ENCODE measurements at regions not wholly inside any gene's neighbourhood (a gene's known extent, or its start where the extent isn't known, plus 50 kb on each side); places are given as distances from the start of the nearest gene placed in this dataset.
"Not testable (repeated sequence)": the region's sequence is repeated elsewhere in the genome, so short reads cannot be mapped to it uniquely, and the experiment has no call there.

DNA sequence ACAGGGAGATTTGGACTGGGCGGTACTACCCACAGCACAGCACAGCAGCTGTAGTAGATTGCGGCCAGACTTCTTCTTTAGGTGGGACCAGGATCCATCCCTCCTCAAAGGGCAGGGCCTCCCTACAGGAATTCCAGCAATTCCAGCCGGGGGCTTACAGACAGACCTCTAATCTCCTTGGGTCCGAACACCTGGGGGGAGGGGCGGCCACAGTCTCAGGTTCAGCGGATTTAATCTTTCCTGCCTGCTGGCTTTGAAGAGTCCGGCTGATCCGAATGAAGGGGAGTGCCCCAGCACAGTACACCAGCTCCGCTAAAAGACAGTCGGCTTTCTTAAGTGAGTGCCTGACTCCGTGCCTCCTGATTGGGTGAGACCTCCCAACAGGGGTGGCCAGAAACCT is 1708.5 kb downstream of the BRINP3 start:
- no peaks in the 10 kb centered on the region for H3K27me3 Mint-ChIP-seq
- TF ChIP-seq, protein P1, sequence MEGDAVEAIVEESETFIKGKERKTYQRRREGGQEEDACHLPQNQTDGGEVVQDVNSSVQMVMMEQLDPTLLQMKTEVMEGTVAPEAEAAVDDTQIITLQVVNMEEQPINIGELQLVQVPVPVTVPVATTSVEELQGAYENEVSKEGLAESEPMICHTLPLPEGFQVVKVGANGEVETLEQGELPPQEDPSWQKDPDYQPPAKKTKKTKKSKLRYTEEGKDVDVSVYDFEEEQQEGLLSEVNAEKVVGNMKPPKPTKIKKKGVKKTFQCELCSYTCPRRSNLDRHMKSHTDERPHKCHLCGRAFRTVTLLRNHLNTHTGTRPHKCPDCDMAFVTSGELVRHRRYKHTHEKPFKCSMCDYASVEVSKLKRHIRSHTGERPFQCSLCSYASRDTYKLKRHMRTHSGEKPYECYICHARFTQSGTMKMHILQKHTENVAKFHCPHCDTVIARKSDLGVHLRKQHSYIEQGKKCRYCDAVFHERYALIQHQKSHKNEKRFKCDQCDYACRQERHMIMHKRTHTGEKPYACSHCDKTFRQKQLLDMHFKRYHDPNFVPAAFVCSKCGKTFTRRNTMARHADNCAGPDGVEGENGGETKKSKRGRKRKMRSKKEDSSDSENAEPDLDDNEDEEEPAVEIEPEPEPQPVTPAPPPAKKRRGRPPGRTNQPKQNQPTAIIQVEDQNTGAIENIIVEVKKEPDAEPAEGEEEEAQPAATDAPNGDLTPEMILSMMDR (IDR thresholded peaks at IDR 0.05; ENCODE audit: unreplicated experiment): no peak
- H3K9me3 Mint-ChIP-seq (ENCODE audit: low read depth): peaks cover 31% of the 10 kb centered on the region
- DNase-seq (ENCODE audit: low spot score, unreplicated experiment): no peak
- no peak overlapping the region for H3K27ac Mint-ChIP-seq
- peaks cover 2% of the 10 kb centered on the region for H3K36me3 Mint-ChIP-seq (ENCODE audit: insufficient read depth)
- H3K4me1 Mint-ChIP-seq (ENCODE audit: low read depth): no peaks in the 10 kb centered on the region
- H3K4me3 Mint-ChIP-seq (ENCODE audit: low read depth): no peak overlapping the region

DNA sequence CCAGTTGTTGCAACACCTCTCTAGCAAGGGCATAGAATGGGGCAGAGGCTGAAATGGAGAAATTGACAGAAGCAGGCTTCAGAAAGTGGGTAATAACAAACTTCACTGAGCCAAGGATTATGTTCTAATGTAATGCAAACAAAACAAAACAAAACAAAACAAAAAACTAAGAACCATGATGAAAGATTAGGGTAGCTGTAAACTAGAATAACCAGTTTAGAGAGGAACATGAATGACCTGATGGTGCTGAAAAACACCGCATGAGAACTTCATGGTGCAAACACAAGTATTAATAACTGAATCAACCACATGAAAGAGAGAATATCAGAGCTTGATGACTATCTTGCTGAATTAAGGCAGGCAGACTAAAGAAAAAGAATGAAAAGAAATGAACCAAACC is 1707.7 kb downstream of the BRINP3 start:
- no peak overlapping the region for H3K4me3 Mint-ChIP-seq (ENCODE audit: low read depth)
- H3K9me3 Mint-ChIP-seq (ENCODE audit: low read depth): peaks cover 32% of the 10 kb centered on the region
- H3K27me3 Mint-ChIP-seq: no peaks in the 10 kb centered on the region
- no peak overlapping the region for H3K27ac Mint-ChIP-seq
- H3K36me3 Mint-ChIP-seq (ENCODE audit: insufficient read depth): peaks cover 2% of the 10 kb centered on the region
- TF ChIP-seq, protein P1 (IDR thresholded peaks at IDR 0.05; ENCODE audit: unreplicated experiment): no peak
- H3K4me1 Mint-ChIP-seq (ENCODE audit: low read depth): no peaks in the 10 kb centered on the region
- DNase-seq (ENCODE audit: low spot score, unreplicated experiment): no peak

DNA sequence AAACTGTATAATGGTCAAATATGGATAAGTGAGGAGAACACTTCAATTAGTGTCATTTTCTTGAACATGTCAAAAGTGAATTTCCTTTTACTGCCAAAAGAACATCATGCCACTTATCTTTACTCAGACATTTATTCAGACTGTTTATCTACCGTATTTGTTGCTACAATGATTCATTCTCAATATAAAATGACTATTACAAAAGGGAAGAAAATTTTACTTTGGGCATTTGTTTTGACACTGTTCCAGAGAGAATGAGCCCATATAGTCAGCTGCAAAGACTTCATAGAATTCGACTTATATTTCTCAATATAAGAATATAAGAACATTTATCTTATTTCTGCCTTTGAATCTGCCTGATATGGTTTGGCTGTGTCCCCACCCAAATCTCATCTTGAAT is 1699.1 kb downstream of the BRINP3 start:
- no peaks in the 10 kb centered on the region for H3K4me1 Mint-ChIP-seq (ENCODE audit: low read depth)
- peaks cover 2% of the 10 kb centered on the region for H3K36me3 Mint-ChIP-seq (ENCODE audit: insufficient read depth)
- no peak overlapping the region for H3K27ac Mint-ChIP-seq
- peaks cover 12% of the 10 kb centered on the region for H3K9me3 Mint-ChIP-seq (ENCODE audit: low read depth)
- H3K27me3 Mint-ChIP-seq: no peaks in the 10 kb centered on the region
- TF ChIP-seq, protein P1 (IDR thresholded peaks at IDR 0.05; ENCODE audit: unreplicated experiment): no peak
- no peak for DNase-seq (ENCODE audit: low spot score, unreplicated experiment)
- H3K4me3 Mint-ChIP-seq (ENCODE audit: low read depth): no peak overlapping the region

DNA sequence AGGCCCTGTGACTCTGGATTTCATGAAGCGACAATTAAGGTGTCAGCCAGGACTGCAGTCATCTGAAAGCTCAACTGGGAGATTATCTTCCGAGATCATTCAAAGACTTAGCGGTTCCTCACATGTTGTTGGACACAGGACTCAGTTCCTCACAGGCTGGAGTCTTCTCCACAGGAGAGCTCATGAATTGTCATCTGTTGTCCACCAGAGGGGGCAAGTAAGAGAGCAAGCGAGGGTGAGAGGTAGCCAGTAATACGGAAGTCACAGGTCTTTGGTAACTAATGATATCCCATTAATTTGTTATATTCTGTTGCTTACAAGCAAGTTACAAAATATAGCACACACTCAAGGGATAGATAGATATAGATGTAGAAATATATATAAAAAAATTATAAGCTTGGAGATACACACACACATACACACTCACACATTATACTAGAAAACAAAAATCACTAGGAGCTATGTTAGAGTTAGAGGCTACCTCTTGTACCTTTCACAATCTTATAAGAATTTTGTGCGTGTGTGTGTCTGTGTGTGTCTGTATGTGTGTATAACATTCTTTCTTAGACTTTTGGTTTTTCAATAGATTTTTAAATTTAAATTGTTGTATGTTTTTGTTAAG is 1695.3 kb downstream of the BRINP3 start:
- Mint-ChIP-seq H3K4me1 (ENCODE audit: low read depth) (no peaks in the 10 kb centered on the region), H3K27me3 (no peaks in the 10 kb centered on the region), H3K27ac (no peak overlapping the region), H3K4me3 (ENCODE audit: low read depth) (no peak overlapping the region), H3K9me3 (ENCODE audit: low read depth) (peaks cover 2% of the 10 kb centered on the region), H3K36me3 (ENCODE audit: insufficient read depth) (peaks cover 1% of the 10 kb centered on the region)
- no peak for DNase-seq (ENCODE audit: low spot score, unreplicated experiment)
- TF ChIP-seq, protein P1 (IDR thresholded peaks at IDR 0.05; ENCODE audit: unreplicated experiment): peak; percentile 83

DNA sequence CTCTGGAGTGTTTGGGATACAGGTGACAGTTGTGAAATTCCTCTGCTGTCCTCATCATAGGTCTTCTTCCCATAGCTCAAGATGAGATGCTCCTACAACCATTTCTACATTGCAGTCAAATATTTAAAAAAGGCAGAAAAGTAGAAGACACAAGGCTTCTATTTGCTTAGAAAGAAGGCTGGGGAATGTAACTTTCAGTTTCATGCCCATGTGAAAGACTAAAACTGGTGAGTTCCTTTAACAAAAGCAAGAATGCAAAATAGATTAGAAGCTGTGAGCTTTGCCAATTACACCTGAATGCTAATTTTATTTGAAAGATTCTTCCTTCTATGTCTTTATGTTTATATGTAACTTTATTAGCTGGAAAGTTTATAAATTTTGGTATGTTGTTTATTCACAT is 1682.7 kb downstream of the BRINP3 start:
- no peak overlapping the region for H3K27ac Mint-ChIP-seq
- no peaks in the 10 kb centered on the region for H3K36me3 Mint-ChIP-seq (ENCODE audit: insufficient read depth)
- no peaks in the 10 kb centered on the region for H3K27me3 Mint-ChIP-seq
- H3K9me3 Mint-ChIP-seq (ENCODE audit: low read depth): peaks cover 2% of the 10 kb centered on the region
- no peak for DNase-seq (ENCODE audit: low spot score, unreplicated experiment)
- H3K4me3 Mint-ChIP-seq (ENCODE audit: low read depth): no peak overlapping the region
- TF ChIP-seq, protein P1 (IDR thresholded peaks at IDR 0.05; ENCODE audit: unreplicated experiment): no peak
- H3K4me1 Mint-ChIP-seq (ENCODE audit: low read depth): no peaks in the 10 kb centered on the region

DNA sequence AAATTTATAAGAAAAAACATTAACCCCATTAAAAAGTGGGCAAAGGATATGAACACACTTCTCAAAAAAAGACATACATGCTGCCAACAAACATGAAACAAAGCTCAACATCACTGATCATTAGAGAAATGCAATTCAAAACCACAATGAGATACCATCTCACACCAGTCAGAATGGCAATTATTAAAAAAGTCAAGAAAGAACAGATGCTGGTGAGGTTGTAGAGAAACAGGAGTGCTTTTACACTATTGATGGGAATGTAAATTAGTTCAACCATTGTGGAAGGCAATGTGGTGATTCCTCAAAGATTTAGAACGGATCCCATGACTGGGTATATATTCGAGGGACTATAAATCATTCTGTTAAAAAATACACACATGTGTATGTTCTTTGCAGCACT is 1665.5 kb downstream of the BRINP3 start:
- not testable (repeated sequence) for DNase-seq (ENCODE audit: low spot score, unreplicated experiment); H3K27me3 Mint-ChIP-seq; H3K36me3 Mint-ChIP-seq (ENCODE audit: insufficient read depth); H3K4me3 Mint-ChIP-seq (ENCODE audit: low read depth); H3K27ac Mint-ChIP-seq; H3K9me3 Mint-ChIP-seq (ENCODE audit: low read depth); H3K4me1 Mint-ChIP-seq (ENCODE audit: low read depth)

DNA sequence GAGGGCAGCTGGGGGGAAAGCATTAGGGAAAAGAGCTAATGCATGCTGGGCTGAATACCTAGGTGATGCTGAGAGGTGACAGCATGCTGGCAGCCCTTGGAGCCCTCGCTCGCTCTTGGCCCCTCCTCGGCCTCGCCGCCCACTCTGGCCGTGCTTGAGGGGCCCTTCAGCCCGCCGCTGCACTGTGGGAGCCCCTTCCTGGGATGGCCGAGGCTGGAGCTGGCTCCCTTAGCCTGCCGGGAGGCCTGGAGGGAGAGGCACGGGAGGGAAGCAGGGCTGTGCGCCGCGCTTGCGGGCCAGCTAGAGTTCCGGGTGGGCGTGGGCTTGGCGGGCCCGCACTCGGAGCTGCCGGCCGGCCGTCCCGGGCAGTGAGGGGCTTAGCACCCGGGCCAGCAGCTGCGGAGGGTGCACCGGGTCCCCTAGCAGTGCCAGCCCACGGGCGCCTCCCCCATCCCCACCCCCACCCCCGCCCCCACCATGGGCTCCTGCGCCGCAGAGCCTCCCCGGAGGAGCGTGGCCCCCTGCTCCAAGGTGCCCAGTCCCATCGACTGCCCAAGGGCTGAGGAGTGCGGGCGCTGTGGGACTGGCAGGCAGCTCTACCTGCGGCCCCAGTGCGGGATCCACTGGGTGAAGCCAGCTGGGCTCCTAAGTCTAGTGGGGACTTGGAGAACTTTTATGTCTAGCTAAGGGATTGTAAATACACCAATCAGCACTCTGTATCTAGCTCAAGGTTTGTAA is 1664.7 kb downstream of the BRINP3 start:
- DNase-seq (ENCODE audit: low spot score, unreplicated experiment); H3K4me1 Mint-ChIP-seq (ENCODE audit: low read depth); H3K36me3 Mint-ChIP-seq (ENCODE audit: insufficient read depth); H3K9me3 Mint-ChIP-seq (ENCODE audit: low read depth); H3K4me3 Mint-ChIP-seq (ENCODE audit: low read depth); H3K27ac Mint-ChIP-seq; H3K27me3 Mint-ChIP-seq: not testable (repeated sequence)

Data from progenitor cell of endocrine pancreas (in vitro differentiated cells).